HL-60 (cell line): ENCODE measurements at regions not wholly inside any gene's neighbourhood (a gene's known extent, or its start where the extent isn't known, plus 50 kb on each side); places are given as distances from the start of the nearest gene placed in this dataset.

Source experiments
- DNase-seq, 2 experiments: peaks; one replicate each; pipeline ENCODE4 v3.0.0-alpha.2; 2010 to 2020; ENCODE audit warnings: low read depth in 1 of 2, low spot score in 1 of 2
- H3K27ac ChIP-seq: fragments of 250-450 bp; sonication (Bioruptor Pico); replicated peaks from 2 replicates; pipeline ENCODE4 v1.5.1; 2020; ENCODE audit warnings: mild to moderate bottlenecking, moderate library complexity
- H3K27me3 ChIP-seq: fragments of 250-450 bp; sonication (Bioruptor Pico); 2 replicates; pipeline ENCODE4 v1.5.1; 2021; ENCODE audit warnings: mild to moderate bottlenecking, moderate library complexity; ENCODE audit not compliant: insufficient read depth, poor library complexity, severe bottlenecking
- H3K4me3 ChIP-seq: replicated peaks from 2 replicates; pipeline ENCODE4 v1.5.1; 2011; ENCODE audit warnings: mild to moderate bottlenecking, control low read depth, low read length; ENCODE audit not compliant: insufficient read depth
- GABPA ChIP-seq: IDR thresholded peaks from 2 replicates; pipeline ENCODE4 v1.6.1; 2012; ENCODE audit warnings: low read depth
- POLR2AphosphoS5 ChIP-seq: IDR thresholded peaks from 2 replicates; pipeline ENCODE4 v1.6.1; 2012; ENCODE audit warnings: low read depth
- SPI1 ChIP-seq: IDR thresholded peaks from 2 replicates; pipeline ENCODE4 v1.6.1; 2012; ENCODE audit warnings: low read depth, mild to moderate bottlenecking, borderline replicate concordance
- TF ChIP-seq, protein P1 (sequence below): IDR thresholded peaks from 2 replicates; pipeline ENCODE4 v1.6.1; 2012; ENCODE audit warnings: low read depth; ENCODE audit not compliant: insufficient replicate concordance
- TF ChIP-seq, protein P2 (sequence below): IDR thresholded peaks from one replicate; pipeline ENCODE4 v1.5.1; 2011; ENCODE audit warnings: low read length, control low read depth, inconsistent platforms; ENCODE audit not compliant: insufficient read depth

DNA sequence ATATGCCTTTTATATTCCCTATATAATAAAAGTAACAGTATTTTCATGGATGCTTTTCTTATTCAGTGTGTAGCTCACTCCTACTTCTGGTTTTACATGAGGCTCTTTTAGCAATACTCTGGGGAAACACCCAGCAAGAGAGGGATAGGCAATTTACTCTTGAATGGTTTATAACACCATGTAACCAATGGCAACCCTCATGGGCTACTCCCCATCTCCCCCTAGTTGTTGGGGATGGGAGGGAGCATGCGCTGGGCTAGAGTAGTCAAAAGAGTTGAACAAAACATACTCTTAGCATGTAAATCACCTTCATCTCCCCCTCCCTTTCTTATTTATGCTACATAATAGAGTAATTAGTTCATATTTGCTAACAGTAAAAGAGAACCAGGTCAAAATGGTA lies 140.1 kb upstream of the LRFN2 start:
- H3K27ac ChIP-seq, result no peak overlapping the region
- H3K4me3 ChIP-seq, result no peak overlapping the region
- no peak for DNase-seq
- no peaks in the 10 kb centered on the region for H3K27me3 ChIP-seq
- TF ChIP-seq POLR2AphosphoS5, result no peak
- TF ChIP-seq SPI1, result no peak
- no peak for TF ChIP-seq GABPA
- TF ChIP-seq, protein P1, sequence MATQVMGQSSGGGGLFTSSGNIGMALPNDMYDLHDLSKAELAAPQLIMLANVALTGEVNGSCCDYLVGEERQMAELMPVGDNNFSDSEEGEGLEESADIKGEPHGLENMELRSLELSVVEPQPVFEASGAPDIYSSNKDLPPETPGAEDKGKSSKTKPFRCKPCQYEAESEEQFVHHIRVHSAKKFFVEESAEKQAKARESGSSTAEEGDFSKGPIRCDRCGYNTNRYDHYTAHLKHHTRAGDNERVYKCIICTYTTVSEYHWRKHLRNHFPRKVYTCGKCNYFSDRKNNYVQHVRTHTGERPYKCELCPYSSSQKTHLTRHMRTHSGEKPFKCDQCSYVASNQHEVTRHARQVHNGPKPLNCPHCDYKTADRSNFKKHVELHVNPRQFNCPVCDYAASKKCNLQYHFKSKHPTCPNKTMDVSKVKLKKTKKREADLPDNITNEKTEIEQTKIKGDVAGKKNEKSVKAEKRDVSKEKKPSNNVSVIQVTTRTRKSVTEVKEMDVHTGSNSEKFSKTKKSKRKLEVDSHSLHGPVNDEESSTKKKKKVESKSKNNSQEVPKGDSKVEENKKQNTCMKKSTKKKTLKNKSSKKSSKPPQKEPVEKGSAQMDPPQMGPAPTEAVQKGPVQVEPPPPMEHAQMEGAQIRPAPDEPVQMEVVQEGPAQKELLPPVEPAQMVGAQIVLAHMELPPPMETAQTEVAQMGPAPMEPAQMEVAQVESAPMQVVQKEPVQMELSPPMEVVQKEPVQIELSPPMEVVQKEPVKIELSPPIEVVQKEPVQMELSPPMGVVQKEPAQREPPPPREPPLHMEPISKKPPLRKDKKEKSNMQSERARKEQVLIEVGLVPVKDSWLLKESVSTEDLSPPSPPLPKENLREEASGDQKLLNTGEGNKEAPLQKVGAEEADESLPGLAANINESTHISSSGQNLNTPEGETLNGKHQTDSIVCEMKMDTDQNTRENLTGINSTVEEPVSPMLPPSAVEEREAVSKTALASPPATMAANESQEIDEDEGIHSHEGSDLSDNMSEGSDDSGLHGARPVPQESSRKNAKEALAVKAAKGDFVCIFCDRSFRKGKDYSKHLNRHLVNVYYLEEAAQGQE, result no peak
- TF ChIP-seq, protein P2, sequence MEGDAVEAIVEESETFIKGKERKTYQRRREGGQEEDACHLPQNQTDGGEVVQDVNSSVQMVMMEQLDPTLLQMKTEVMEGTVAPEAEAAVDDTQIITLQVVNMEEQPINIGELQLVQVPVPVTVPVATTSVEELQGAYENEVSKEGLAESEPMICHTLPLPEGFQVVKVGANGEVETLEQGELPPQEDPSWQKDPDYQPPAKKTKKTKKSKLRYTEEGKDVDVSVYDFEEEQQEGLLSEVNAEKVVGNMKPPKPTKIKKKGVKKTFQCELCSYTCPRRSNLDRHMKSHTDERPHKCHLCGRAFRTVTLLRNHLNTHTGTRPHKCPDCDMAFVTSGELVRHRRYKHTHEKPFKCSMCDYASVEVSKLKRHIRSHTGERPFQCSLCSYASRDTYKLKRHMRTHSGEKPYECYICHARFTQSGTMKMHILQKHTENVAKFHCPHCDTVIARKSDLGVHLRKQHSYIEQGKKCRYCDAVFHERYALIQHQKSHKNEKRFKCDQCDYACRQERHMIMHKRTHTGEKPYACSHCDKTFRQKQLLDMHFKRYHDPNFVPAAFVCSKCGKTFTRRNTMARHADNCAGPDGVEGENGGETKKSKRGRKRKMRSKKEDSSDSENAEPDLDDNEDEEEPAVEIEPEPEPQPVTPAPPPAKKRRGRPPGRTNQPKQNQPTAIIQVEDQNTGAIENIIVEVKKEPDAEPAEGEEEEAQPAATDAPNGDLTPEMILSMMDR, result no peak

DNA sequence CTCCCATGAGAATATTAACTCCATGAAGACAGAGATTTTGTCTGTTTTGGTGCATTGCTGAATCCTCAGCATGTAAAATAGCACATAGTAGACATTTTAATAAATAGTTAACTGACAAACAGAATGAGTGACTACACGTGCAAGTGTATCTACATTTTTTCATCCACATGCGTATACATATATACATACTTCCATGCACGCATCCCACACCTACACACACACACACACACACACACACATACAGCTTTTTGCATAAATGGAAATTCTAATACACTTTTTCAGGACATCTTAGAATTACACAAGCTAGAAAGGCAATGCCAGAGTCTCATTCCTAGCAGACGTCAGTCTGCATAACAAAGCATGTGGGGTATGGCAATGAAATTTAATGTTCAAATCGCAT lies 139.7 kb upstream of the LRFN2 start:
- no peak overlapping the region for H3K4me3 ChIP-seq
- H3K27me3 ChIP-seq, result no peaks in the 10 kb centered on the region
- TF ChIP-seq, protein P1, result no peak
- no peak for TF ChIP-seq GABPA
- TF ChIP-seq POLR2AphosphoS5, result no peak
- TF ChIP-seq SPI1, result no peak
- TF ChIP-seq, protein P2, result no peak
- no peak for DNase-seq
- no peak overlapping the region for H3K27ac ChIP-seq

DNA sequence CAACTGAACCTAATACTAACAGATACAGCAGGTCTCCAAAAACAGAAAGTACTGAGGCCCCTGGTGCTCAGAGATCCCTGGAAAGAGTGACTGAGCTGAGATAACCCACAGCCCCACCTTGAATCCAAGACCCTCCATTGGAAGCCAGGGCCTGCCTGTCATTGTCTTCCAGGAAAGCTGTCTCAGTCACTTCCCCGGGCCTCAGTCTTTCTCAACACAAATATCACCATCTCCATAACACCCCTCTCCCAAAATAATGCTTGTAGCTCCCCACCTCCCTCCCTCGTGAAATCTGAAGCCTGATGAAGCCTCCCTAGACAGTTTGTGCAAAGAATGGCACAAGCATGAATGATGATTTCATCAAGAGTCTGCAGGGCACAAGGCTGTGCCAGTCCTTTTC lies 138.2 kb upstream of the LRFN2 start:
- no peak overlapping the region for H3K27ac ChIP-seq
- TF ChIP-seq, protein P1, result no peak
- TF ChIP-seq, protein P2, result no peak
- TF ChIP-seq GABPA, result no peak

More for the DNA sequence above, 138.2 kb upstream of the LRFN2 start:
- H3K4me3 ChIP-seq, result no peak overlapping the region
- no peak for DNase-seq
- no peaks in the 10 kb centered on the region for H3K27me3 ChIP-seq
